Activated CD4-positive, alpha-beta T cell treated with anti-CD3 and anti-CD28 coated beads for 36 hours (primary cell): ENCODE measurements at regions not wholly inside any gene's neighbourhood (a gene's known extent, or its start where the extent isn't known, plus 50 kb on each side); places are given as distances from the start of the nearest gene placed in this dataset.

Source experiments
- ATAC-seq: fragments of 200-7000 bp; cut with Tn5 transposase; one replicate; pipeline ENCODE4 v1.10.0; 2021; ENCODE audit warnings: mild to moderate bottlenecking, moderate library complexity
- CTCF ChIA-PET: fragments of 350-600 bp; sonication (Branson Sonifier 250); formaldehyde crosslinking; loops from one replicate; lab custom pipeline; 2021; ENCODE audit warnings: antibody characterized with exemption; lab: Charles Lee
- POLR2A ChIA-PET: fragments of 350-600 bp; sonication (Branson Sonifier 250); formaldehyde crosslinking; loops from one replicate; lab custom pipeline; 2021; ENCODE audit warnings: antibody characterized with exemption, inconsistent platforms; lab: Charles Lee
- DNase-seq: peaks from one replicate; pipeline ENCODE4 v3.0.0-alpha.2; 2020
- H3K27ac Mint-ChIP-seq: one replicate; pipeline ENCODE4 v1.8.0; 2021; ENCODE audit warnings: mixed read lengths
- H3K27me3 Mint-ChIP-seq: one replicate; pipeline ENCODE4 v1.8.0; 2021; ENCODE audit warnings: mixed read lengths
- H3K36me3 Mint-ChIP-seq: one replicate; pipeline ENCODE4 v1.8.0; 2021; ENCODE audit warnings: low read depth, mixed read lengths
- H3K4me1 Mint-ChIP-seq: one replicate; pipeline ENCODE4 v1.8.0; 2021; ENCODE audit warnings: mixed read lengths
- H3K4me3 Mint-ChIP-seq: one replicate; pipeline ENCODE4 v1.8.0; 2021; ENCODE audit warnings: mild to moderate bottlenecking, moderate library complexity, mixed read lengths
- H3K9me3 Mint-ChIP-seq: one replicate; pipeline ENCODE4 v1.8.0; 2021; ENCODE audit warnings: low read depth, mixed read lengths
- intact Hi-C, 2 experiments: fragments of 100-400 bp; cut with DNase I in 1 of 2; cut with micrococcal nuclease in 1 of 2; formaldehyde crosslinking; loops; one replicate each; pipeline versions ENCODE4 v1.14.2 to v1.15.1; 2022 to 2024; cut with DNase I, micrococcal nuclease

GRCh38 chr11:86134580-86135318 lies 65.9 kb upstream of the PICALM start:
- intact Hi-C loops: no loop called here
- ChIA-PET POLR2A (no interaction called here), CTCF (no interaction called here)
- DNase-seq: no peak
- H3K36me3 Mint-ChIP-seq: no peaks in the 10 kb centered on the region
- peaks cover 12% of the 10 kb centered on the region for H3K4me1 Mint-ChIP-seq
- no peak for ATAC-seq
- H3K27me3 Mint-ChIP-seq: no peaks in the 10 kb centered on the region
- no peak overlapping the region for H3K4me3 Mint-ChIP-seq
- no peaks in the 10 kb centered on the region for H3K9me3 Mint-ChIP-seq
- no peak overlapping the region for H3K27ac Mint-ChIP-seq

- no peak overlapping the region for H3K4me3 Mint-ChIP-seq
Observed at GRCh38 chr11:86132667-86133249, 63.9 kb upstream of the PICALM start.

GRCh38 chr11:86129740-86130540 lies 61.1 kb upstream of the PICALM start:
- ATAC-seq: no peak
- H3K36me3 Mint-ChIP-seq: no peaks in the 10 kb centered on the region
- H3K27me3 Mint-ChIP-seq: no peaks in the 10 kb centered on the region
- no peak for DNase-seq
- intact Hi-C loops: no loop called here
- CTCF ChIA-PET: no interaction called here
- peaks cover 1% of the 10 kb centered on the region for H3K4me1 Mint-ChIP-seq
- H3K4me3 Mint-ChIP-seq: no peak overlapping the region
- POLR2A ChIA-PET: no interaction called here
- H3K27ac Mint-ChIP-seq: no peak overlapping the region
- H3K9me3 Mint-ChIP-seq: no peaks in the 10 kb centered on the region

More at GRCh38 chr11:86132667-86133249, 63.9 kb upstream of the PICALM start:
- no peaks in the 10 kb centered on the region for H3K4me1 Mint-ChIP-seq
- CTCF ChIA-PET: interaction anchor here (1.5 kb wide), 1 partner anchor 91 kb away, joined by 3 read pairs; no protein-coding TSS in a partner anchor
- H3K27me3 Mint-ChIP-seq: no peaks in the 10 kb centered on the region
- H3K27ac Mint-ChIP-seq: no peak overlapping the region
- POLR2A ChIA-PET: no interaction called here
- no peak for DNase-seq
- no peaks in the 10 kb centered on the region for H3K36me3 Mint-ChIP-seq
- no peaks in the 10 kb centered on the region for H3K9me3 Mint-ChIP-seq
- intact Hi-C loops: no loop called here
- ATAC-seq: no peak

GRCh38 chr11:86128914-86129313 lies 60.0 kb upstream of the PICALM start:
- Mint-ChIP-seq H3K27me3 (no peaks in the 10 kb centered on the region), H3K4me1 (peaks cover 11% of the 10 kb centered on the region), H3K4me3 (no peak overlapping the region), H3K27ac (no peak overlapping the region), H3K36me3 (no peaks in the 10 kb centered on the region), H3K9me3 (no peaks in the 10 kb centered on the region)
- ChIA-PET POLR2A (no interaction called here), CTCF (interaction anchor here (1.3 to 1.9 kb wide), 2 partner anchors 9 to 14 kb away, joined by 4 to 9 read pairs; no protein-coding TSS in a partner anchor)
- ATAC-seq: no peak
- intact Hi-C loops: no loop called here
- DNase-seq: no peak

- no peaks in the 10 kb centered on the region for H3K36me3 Mint-ChIP-seq
- intact Hi-C loops: no loop called here
- peaks cover 17% of the 10 kb centered on the region for H3K4me1 Mint-ChIP-seq
- H3K9me3 Mint-ChIP-seq: no peaks in the 10 kb centered on the region
- H3K4me3 Mint-ChIP-seq: no peak overlapping the region
- ATAC-seq: no peak
- ChIA-PET POLR2A (no interaction called here), CTCF (interaction anchor here (0.8 kb wide), 1 partner anchor 85 kb away, joined by 3 read pairs; no protein-coding TSS in a partner anchor)
- no peaks in the 10 kb centered on the region for H3K27me3 Mint-ChIP-seq
- H3K27ac Mint-ChIP-seq: peak overlapping the region; percentile 0
- no peak for DNase-seq
Observed at GRCh38 chr11:86126862-86127261, 58.0 kb upstream of the PICALM start.

- Mint-ChIP-seq H3K4me1 (peaks cover 17% of the 10 kb centered on the region), H3K4me3 (no peak overlapping the region), H3K27ac (peak overlapping the region; percentile 35), H3K9me3 (no peaks in the 10 kb centered on the region), H3K36me3 (no peaks in the 10 kb centered on the region), H3K27me3 (peaks cover 2% of the 10 kb centered on the region)
- intact Hi-C loops: no loop called here
- POLR2A ChIA-PET: interaction anchor here (0.5 kb wide), 1 partner anchor 95 kb away, joined by 9 read pairs; no protein-coding TSS in a partner anchor
- CTCF ChIA-PET: interaction anchor here (0.9 kb wide), 1 partner anchor 69 kb away, joined by 3 read pairs; no protein-coding TSS in a partner anchor
- DNase-seq (no peak), ATAC-seq (peak; percentile 96)
Observed at GRCh38 chr11:86124251-86125233, 55.7 kb upstream of the PICALM start.

GRCh38 chr11:86122773-86123172 lies 53.9 kb upstream of the PICALM start:
- no peak overlapping the region for H3K4me3 Mint-ChIP-seq
- ATAC-seq (no peak), DNase-seq (no peak)
- ChIA-PET CTCF (interaction anchor here (1.0 to 1.4 kb wide), 2 partner anchors 10 to 72 kb away, joined by 3 read pairs; no protein-coding TSS in a partner anchor), POLR2A (no interaction called here)
- H3K36me3 Mint-ChIP-seq: no peaks in the 10 kb centered on the region
- no peaks in the 10 kb centered on the region for H3K9me3 Mint-ChIP-seq
- peaks cover 24% of the 10 kb centered on the region for H3K4me1 Mint-ChIP-seq
- intact Hi-C loops: no loop called here
- H3K27me3 Mint-ChIP-seq: peaks cover 2% of the 10 kb centered on the region
- no peak overlapping the region for H3K27ac Mint-ChIP-seq

- intact Hi-C loops: no loop called here
- Mint-ChIP-seq H3K27ac (no peak overlapping the region), H3K4me1 (peaks cover 43% of the 10 kb centered on the region), H3K9me3 (no peaks in the 10 kb centered on the region), H3K36me3 (no peaks in the 10 kb centered on the region), H3K4me3 (no peak overlapping the region), H3K27me3 (peaks cover 2% of the 10 kb centered on the region)
- no peak for DNase-seq
- ChIA-PET CTCF (no interaction called here), POLR2A (no interaction called here)
- no peak for ATAC-seq
Observed at GRCh38 chr11:86120807-86121206, 51.9 kb upstream of the PICALM start.

- ChIA-PET CTCF (interaction anchor here (0.6 to 1.2 kb wide), 3 partner anchors 8 to 39 kb away, joined by 3 to 4 read pairs (median 3); no protein-coding TSS in a partner anchor), POLR2A (no interaction called here)
- Mint-ChIP-seq H3K4me1 (peaks cover 48% of the 10 kb centered on the region), H3K27ac (no peak overlapping the region), H3K4me3 (no peak overlapping the region), H3K36me3 (no peaks in the 10 kb centered on the region), H3K9me3 (no peaks in the 10 kb centered on the region), H3K27me3 (peaks cover 2% of the 10 kb centered on the region)
- ATAC-seq: no peak
- DNase-seq: no peak
- intact Hi-C loops: loop anchor here in 1 of 2 experiments (2.0 to 5.0 kb wide), 4 partner anchors 19 to 167 kb away; no protein-coding TSS in a partner anchor
Observed at GRCh38 chr11:86119906-86120305, 51.0 kb upstream of the PICALM start.

GRCh38 chr11:86119077-86119476 lies 50.2 kb upstream of the PICALM start:
- intact Hi-C loops: loop anchor here in 1 of 2 experiments (2.0 to 5.0 kb wide), 4 partner anchors 20 to 168 kb away; no protein-coding TSS in a partner anchor
- ChIA-PET CTCF (interaction anchor here (0.9 to 1.2 kb wide), 3 partner anchors 12 to 86 kb away, joined by 3 to 4 read pairs (median 3); no protein-coding TSS in a partner anchor), POLR2A (interaction anchor here (2.1 kb wide), 1 partner anchor 58 kb away, joined by 4 read pairs; no protein-coding TSS in a partner anchor)
- Mint-ChIP-seq H3K9me3 (no peaks in the 10 kb centered on the region), H3K27me3 (peaks cover 3% of the 10 kb centered on the region), H3K4me3 (no peak overlapping the region), H3K4me1 (peaks cover 39% of the 10 kb centered on the region), H3K36me3 (no peaks in the 10 kb centered on the region), H3K27ac (no peak overlapping the region)
- DNase-seq (no peak), ATAC-seq (no peak)
